ENCODE measurements at regions not wholly inside any gene's neighbourhood (a gene's known extent, or its start where the extent isn't known, plus 50 kb on each side); places are given as distances from the start of the nearest gene placed in this dataset.

GRCh38 chr4:132792310-132792709 lies 356.8 kb upstream of the PCDH10 start:
- TF ChIP-seq, protein P1, sequence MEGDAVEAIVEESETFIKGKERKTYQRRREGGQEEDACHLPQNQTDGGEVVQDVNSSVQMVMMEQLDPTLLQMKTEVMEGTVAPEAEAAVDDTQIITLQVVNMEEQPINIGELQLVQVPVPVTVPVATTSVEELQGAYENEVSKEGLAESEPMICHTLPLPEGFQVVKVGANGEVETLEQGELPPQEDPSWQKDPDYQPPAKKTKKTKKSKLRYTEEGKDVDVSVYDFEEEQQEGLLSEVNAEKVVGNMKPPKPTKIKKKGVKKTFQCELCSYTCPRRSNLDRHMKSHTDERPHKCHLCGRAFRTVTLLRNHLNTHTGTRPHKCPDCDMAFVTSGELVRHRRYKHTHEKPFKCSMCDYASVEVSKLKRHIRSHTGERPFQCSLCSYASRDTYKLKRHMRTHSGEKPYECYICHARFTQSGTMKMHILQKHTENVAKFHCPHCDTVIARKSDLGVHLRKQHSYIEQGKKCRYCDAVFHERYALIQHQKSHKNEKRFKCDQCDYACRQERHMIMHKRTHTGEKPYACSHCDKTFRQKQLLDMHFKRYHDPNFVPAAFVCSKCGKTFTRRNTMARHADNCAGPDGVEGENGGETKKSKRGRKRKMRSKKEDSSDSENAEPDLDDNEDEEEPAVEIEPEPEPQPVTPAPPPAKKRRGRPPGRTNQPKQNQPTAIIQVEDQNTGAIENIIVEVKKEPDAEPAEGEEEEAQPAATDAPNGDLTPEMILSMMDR (conservative IDR thresholded peaks at IDR 0.05; ENCODE audit: low read depth, low read length), result no peak
- TF ChIP-seq EZH2 (IDR thresholded peaks at IDR 0.05; ENCODE audit: borderline replicate concordance, low read depth, low read length, poor library complexity, severe bottlenecking), result no peak
